ENCODE measurements at regions not wholly inside any gene's neighbourhood (a gene's known extent, or its start where the extent isn't known, plus 50 kb on each side); places are given as distances from the start of the nearest gene placed in this dataset.
A peak's percentile ranks its signal among the peaks of the same experiment; 100 is the strongest.

GRCh38 chr5:61969347-61969746 lies 336.7 kb upstream of the KIF2A start:
- no peak overlapping the region for H3K4me2 ChIP-seq (ENCODE audit: low read length)
- H3K79me2 ChIP-seq (ENCODE audit: low read length), result no peaks in the 10 kb centered on the region
- H3K4me3 ChIP-seq (ENCODE audit: low read length), result no peak overlapping the region
- no peaks in the 10 kb centered on the region for H3K9me3 ChIP-seq (ENCODE audit: insufficient read depth, low read length)
- H2AFZ ChIP-seq (ENCODE audit: low read depth, low read length), result no peak overlapping the region
- H3K9ac ChIP-seq (ENCODE audit: low read length), result no peak overlapping the region
- no peaks in the 10 kb centered on the region for H3K27me3 ChIP-seq (ENCODE audit: low read depth, low read length)
- no peaks in the 10 kb centered on the region for H4K20me1 ChIP-seq (ENCODE audit: insufficient read depth, low read length)
- H3K36me3 ChIP-seq (replicated peaks; ENCODE audit: low read depth, low read length), result no peaks in the 10 kb centered on the region
- peaks cover 9% of the 10 kb centered on the region for H3K4me1 ChIP-seq (ENCODE audit: low read length)
- TF ChIP-seq CTCF (IDR thresholded peaks at IDR 0.05; ENCODE audit: low read depth, low read length), result no peak
- TF ChIP-seq EZH2phosphoT487 (IDR thresholded peaks at IDR 0.05; ENCODE audit: low read depth), result no peak
- no peak overlapping the region for H3K27ac ChIP-seq (ENCODE audit: low read length)

- H3K9ac ChIP-seq (ENCODE audit: low read length), result no peak overlapping the region
- TF ChIP-seq EZH2phosphoT487 (IDR thresholded peaks at IDR 0.05; ENCODE audit: low read depth) (no peak), CTCF (IDR thresholded peaks at IDR 0.05; ENCODE audit: low read depth, low read length) (no peak)
These were observed 336.3 kb upstream of the KIF2A start for GRCh38 chr5:61969755-61970154.

GRCh38 chr5:61970218-61970617 lies 335.8 kb upstream of the KIF2A start:
- Histone ChIP-seq H3K9ac (ENCODE audit: low read length) (no peak overlapping the region), H3K27me3 (ENCODE audit: low read depth, low read length) (no peaks in the 10 kb centered on the region), H3K4me1 (ENCODE audit: low read length) (peaks cover 18% of the 10 kb centered on the region), H3K4me2 (ENCODE audit: low read length) (no peak overlapping the region), H2AFZ (ENCODE audit: low read depth, low read length) (no peak overlapping the region), H3K27ac (ENCODE audit: low read length) (no peak overlapping the region), H3K36me3 (replicated peaks; ENCODE audit: low read depth, low read length) (no peaks in the 10 kb centered on the region), H3K4me3 (ENCODE audit: low read length) (no peak overlapping the region), H4K20me1 (ENCODE audit: insufficient read depth, low read length) (no peaks in the 10 kb centered on the region), H3K9me3 (ENCODE audit: insufficient read depth, low read length) (no peaks in the 10 kb centered on the region), H3K79me2 (ENCODE audit: low read length) (no peaks in the 10 kb centered on the region)
- TF ChIP-seq EZH2phosphoT487 (IDR thresholded peaks at IDR 0.05; ENCODE audit: low read depth) (no peak), CTCF (IDR thresholded peaks at IDR 0.05; ENCODE audit: low read depth, low read length) (no peak)

More at GRCh38 chr5:61969755-61970154, 336.3 kb upstream of the KIF2A start:
- no peaks in the 10 kb centered on the region for H3K79me2 ChIP-seq (ENCODE audit: low read length)
- no peak overlapping the region for H3K4me3 ChIP-seq (ENCODE audit: low read length)
- H4K20me1 ChIP-seq (ENCODE audit: insufficient read depth, low read length), result no peaks in the 10 kb centered on the region
- no peak overlapping the region for H3K27ac ChIP-seq (ENCODE audit: low read length)
- H3K4me1 ChIP-seq (ENCODE audit: low read length), result peaks cover 13% of the 10 kb centered on the region
- H3K36me3 ChIP-seq (replicated peaks; ENCODE audit: low read depth, low read length), result no peaks in the 10 kb centered on the region
- H3K27me3 ChIP-seq (ENCODE audit: low read depth, low read length), result no peaks in the 10 kb centered on the region
- no peak overlapping the region for H3K4me2 ChIP-seq (ENCODE audit: low read length)
- H3K9me3 ChIP-seq (ENCODE audit: insufficient read depth, low read length), result no peaks in the 10 kb centered on the region
- no peak overlapping the region for H2AFZ ChIP-seq (ENCODE audit: low read depth, low read length)

- TF ChIP-seq CTCF (IDR thresholded peaks at IDR 0.05; ENCODE audit: low read depth, low read length) (no peak), EZH2phosphoT487 (IDR thresholded peaks at IDR 0.05; ENCODE audit: low read depth) (no peak)
- Histone ChIP-seq H3K4me2 (ENCODE audit: low read length) (peak overlapping the region; percentile 54), H4K20me1 (ENCODE audit: insufficient read depth, low read length) (no peaks in the 10 kb centered on the region), H3K36me3 (replicated peaks; ENCODE audit: low read depth, low read length) (no peaks in the 10 kb centered on the region), H3K9me3 (ENCODE audit: insufficient read depth, low read length) (no peaks in the 10 kb centered on the region), H3K79me2 (ENCODE audit: low read length) (no peaks in the 10 kb centered on the region), H2AFZ (ENCODE audit: low read depth, low read length) (no peak overlapping the region), H3K27ac (ENCODE audit: low read length) (no peak overlapping the region), H3K4me3 (ENCODE audit: low read length) (peak overlapping the region; percentile 16; the same call in 1 of the 2 replicates), H3K4me1 (ENCODE audit: low read length) (peaks cover 17% of the 10 kb centered on the region), H3K9ac (ENCODE audit: low read length) (no peak overlapping the region), H3K27me3 (ENCODE audit: low read depth, low read length) (no peaks in the 10 kb centered on the region)
These were observed 331.3 kb upstream of the KIF2A start for GRCh38 chr5:61974680-61975079.

Measured in OCI-LY3 (cell line).